WERI-Rb-1 (cell line): ENCODE measurements at regions not wholly inside any gene's neighbourhood (a gene's known extent, or its start where the extent isn't known, plus 50 kb on each side); places are given as distances from the start of the nearest gene placed in this dataset.

ENCODE experiments used
- DNase-seq: peaks from one replicate; pipeline ENCODE4 v3.0.0-alpha.2; 2020
- H3K27ac ChIP-seq: fragments of 250-450 bp; sonication (Bioruptor Pico); 2 replicates; pipeline ENCODE4 v1.5.1; 2020; ENCODE audit warnings: mild to moderate bottlenecking, moderate library complexity
- H3K27me3 ChIP-seq: fragments of 250-450 bp; sonication (Bioruptor Pico); 2 replicates; pipeline ENCODE4 v1.5.1; 2021; ENCODE audit warnings: mild to moderate bottlenecking, low read depth, moderate library complexity; ENCODE audit not compliant: insufficient read depth, severe bottlenecking
- H3K36me3 ChIP-seq: fragments of 250-450 bp; sonication (Bioruptor Pico); 2 replicates; pipeline ENCODE4 v1.5.1; 2020; ENCODE audit warnings: mild to moderate bottlenecking, moderate library complexity
- H3K4me3 ChIP-seq: 2 replicates; pipeline ENCODE4 v1.5.1; 2011; ENCODE audit warnings: low read depth, mild to moderate bottlenecking, control low read depth, low read length
- H3K9me3 ChIP-seq: fragments of 250-450 bp; sonication (Bioruptor Pico); 2 replicates; pipeline ENCODE4 v1.5.1; 2021; ENCODE audit warnings: mild to moderate bottlenecking, moderate library complexity; ENCODE audit not compliant: severe bottlenecking
- TF ChIP-seq, protein P1 (sequence below): IDR thresholded peaks from 2 replicates; pipeline ENCODE4 v1.5.1; 2011; ENCODE audit warnings: low read depth, mild to moderate bottlenecking, control low read depth, inconsistent platforms, low read length

GRCh38 chr20:52595518-52595917 lies 376.6 kb upstream of the TSHZ2 start:
- no peak overlapping the region for H3K4me3 ChIP-seq
- TF ChIP-seq, protein P1, sequence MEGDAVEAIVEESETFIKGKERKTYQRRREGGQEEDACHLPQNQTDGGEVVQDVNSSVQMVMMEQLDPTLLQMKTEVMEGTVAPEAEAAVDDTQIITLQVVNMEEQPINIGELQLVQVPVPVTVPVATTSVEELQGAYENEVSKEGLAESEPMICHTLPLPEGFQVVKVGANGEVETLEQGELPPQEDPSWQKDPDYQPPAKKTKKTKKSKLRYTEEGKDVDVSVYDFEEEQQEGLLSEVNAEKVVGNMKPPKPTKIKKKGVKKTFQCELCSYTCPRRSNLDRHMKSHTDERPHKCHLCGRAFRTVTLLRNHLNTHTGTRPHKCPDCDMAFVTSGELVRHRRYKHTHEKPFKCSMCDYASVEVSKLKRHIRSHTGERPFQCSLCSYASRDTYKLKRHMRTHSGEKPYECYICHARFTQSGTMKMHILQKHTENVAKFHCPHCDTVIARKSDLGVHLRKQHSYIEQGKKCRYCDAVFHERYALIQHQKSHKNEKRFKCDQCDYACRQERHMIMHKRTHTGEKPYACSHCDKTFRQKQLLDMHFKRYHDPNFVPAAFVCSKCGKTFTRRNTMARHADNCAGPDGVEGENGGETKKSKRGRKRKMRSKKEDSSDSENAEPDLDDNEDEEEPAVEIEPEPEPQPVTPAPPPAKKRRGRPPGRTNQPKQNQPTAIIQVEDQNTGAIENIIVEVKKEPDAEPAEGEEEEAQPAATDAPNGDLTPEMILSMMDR: no peak

GRCh38 chr20:52593654-52594053 lies 378.5 kb upstream of the TSHZ2 start:
- DNase-seq: no peak

More at GRCh38 chr20:52595518-52595917, 376.6 kb upstream of the TSHZ2 start:
- Histone ChIP-seq H3K27ac (no peak overlapping the region), H3K36me3 (no peaks in the 10 kb centered on the region), H3K27me3 (peaks cover 60% of the 10 kb centered on the region), H3K9me3 (no peaks in the 10 kb centered on the region)
- no peak for DNase-seq

DNA sequence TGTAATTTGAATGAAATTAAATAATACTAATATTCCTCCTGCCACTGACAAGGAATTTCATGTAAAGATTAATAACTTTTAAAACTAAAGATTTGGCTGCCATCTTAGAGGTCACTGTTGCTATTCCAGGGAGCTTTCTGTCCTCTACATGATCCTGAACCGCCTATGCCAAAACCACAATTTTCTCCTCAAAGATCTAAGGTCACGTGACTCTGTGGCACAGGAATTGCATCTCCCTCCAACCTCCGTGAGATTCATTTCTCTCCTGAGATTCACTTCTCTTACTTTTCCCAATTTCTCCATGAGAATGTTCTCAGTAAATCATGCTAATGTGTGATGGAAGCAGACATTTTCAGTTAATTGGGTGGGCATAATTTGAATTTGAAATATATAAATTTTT lies 379.6 kb upstream of the TSHZ2 start:
- DNase-seq: no peak
- Histone ChIP-seq H3K27ac (no peak overlapping the region), H3K4me3 (no peak overlapping the region), H3K36me3 (no peaks in the 10 kb centered on the region), H3K9me3 (no peaks in the 10 kb centered on the region), H3K27me3 (peaks cover 58% of the 10 kb centered on the region)
- TF ChIP-seq, protein P1: no peak

More at GRCh38 chr20:52593654-52594053, 378.5 kb upstream of the TSHZ2 start:
- Histone ChIP-seq H3K27me3 (peaks cover 61% of the 10 kb centered on the region), H3K9me3 (no peaks in the 10 kb centered on the region), H3K27ac (no peak overlapping the region), H3K4me3 (no peak overlapping the region), H3K36me3 (no peaks in the 10 kb centered on the region)
- TF ChIP-seq, protein P1: no peak

DNA sequence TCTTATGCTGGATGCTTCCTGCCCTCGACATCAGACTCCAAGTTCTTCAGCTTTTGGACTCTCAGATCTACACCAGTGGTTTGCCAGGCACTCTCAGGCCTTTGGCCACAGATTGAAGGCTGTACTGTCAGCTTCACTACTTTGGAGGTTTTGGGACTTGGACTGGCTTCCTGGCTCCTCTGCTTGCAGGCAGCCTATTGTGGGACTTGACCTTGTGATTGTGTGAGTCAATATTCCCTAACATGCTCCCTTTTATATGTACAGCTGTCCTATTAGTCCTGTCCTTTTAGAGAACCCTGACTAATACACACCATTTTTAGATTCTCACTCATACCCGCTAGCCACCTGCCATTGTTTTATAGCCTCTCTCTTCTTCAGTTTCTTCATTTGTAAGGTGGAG lies 382.1 kb upstream of the TSHZ2 start:
- H3K9me3 ChIP-seq: no peaks in the 10 kb centered on the region
- H3K27ac ChIP-seq: no peak overlapping the region
- H3K4me3 ChIP-seq: no peak overlapping the region
- TF ChIP-seq, protein P1: no peak
- H3K36me3 ChIP-seq: no peaks in the 10 kb centered on the region
- no peak for DNase-seq
- peaks cover 52% of the 10 kb centered on the region for H3K27me3 ChIP-seq

DNA sequence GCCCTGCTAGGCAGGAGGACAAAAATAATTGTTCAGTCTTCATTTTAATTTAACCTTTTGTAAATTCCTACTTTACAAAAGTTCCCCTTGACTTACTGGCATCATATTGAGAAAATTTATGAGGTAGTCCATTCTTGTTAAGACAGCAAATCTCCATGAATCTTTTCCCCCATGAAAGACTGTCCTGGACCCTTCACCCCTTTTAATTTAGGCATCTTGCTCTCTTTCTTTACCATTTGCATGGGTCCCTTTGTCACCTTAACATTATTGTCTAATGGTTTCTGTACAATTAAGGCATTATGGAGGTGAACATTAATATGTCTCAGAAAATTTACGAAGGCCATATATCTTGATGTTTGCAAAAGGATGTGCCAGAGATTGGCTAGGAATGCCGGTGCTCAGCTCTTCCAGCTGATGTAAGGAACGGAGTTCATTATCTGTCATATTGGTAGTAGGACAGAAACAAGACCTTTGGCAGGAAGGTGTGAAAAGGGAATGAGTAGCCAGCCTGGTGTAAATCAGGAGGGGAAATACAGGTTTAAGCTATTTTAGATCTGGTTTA lies 382.8 kb upstream of the TSHZ2 start:
- Histone ChIP-seq H3K27ac (no peak overlapping the region), H3K9me3 (no peaks in the 10 kb centered on the region), H3K36me3 (no peaks in the 10 kb centered on the region), H3K27me3 (peaks cover 57% of the 10 kb centered on the region), H3K4me3 (no peak overlapping the region)
- DNase-seq: no peak
- TF ChIP-seq, protein P1: no peak

GRCh38 chr20:52586660-52587059 lies 385.5 kb upstream of the TSHZ2 start:
- Histone ChIP-seq H3K27ac (no peak overlapping the region), H3K36me3 (no peaks in the 10 kb centered on the region), H3K27me3 (peaks cover 42% of the 10 kb centered on the region), H3K4me3 (no peak overlapping the region), H3K9me3 (no peaks in the 10 kb centered on the region)
- DNase-seq: no peak
- TF ChIP-seq, protein P1: no peak
